SK-N-SH treated with all-trans-retinoic acid at 6 μM for 48 hours (cell line): ENCODE measurements at regions not wholly inside any gene's neighbourhood (a gene's known extent, or its start where the extent isn't known, plus 50 kb on each side); places are given as distances from the start of the nearest gene placed in this dataset.

Experiments
- ATAC-seq: fragments of 200-7000 bp; cut with Tn5 transposase; 3 replicates; pipeline ENCODE4 v1.9.1; 2020; ENCODE audit warnings: mild to moderate bottlenecking, moderate library complexity
- ARNTL ChIP-seq: fragments of 450-650 bp; formaldehyde crosslinking; IDR thresholded peaks from 2 replicates; pipeline ENCODE4 v1.5.0; 2020; ENCODE audit warnings: low read depth, mild to moderate bottlenecking, moderate library complexity, borderline replicate concordance
- BACH2 ChIP-seq: fragments of 250-450 bp; sonication (Bioruptor Pico); IDR thresholded peaks from 2 replicates; pipeline ENCODE4 v1.9.0; 2021; ENCODE audit warnings: mild to moderate bottlenecking, borderline replicate concordance
- CSDC2 ChIP-seq: fragments of 250-450 bp; sonication (Bioruptor Pico); IDR thresholded peaks from 2 replicates; pipeline ENCODE4 v1.5.0; 2020; ENCODE audit warnings: mild to moderate bottlenecking, moderate library complexity
- ESRRG ChIP-seq: fragments of 250-450 bp; sonication (Bioruptor Pico); IDR thresholded peaks from 2 replicates; pipeline ENCODE4 v1.6.1; 2021; ENCODE audit warnings: mild to moderate bottlenecking
- GLIS3 ChIP-seq: fragments of 250-450 bp; sonication (Bioruptor Pico); IDR thresholded peaks from 2 replicates; pipeline ENCODE4 v1.5.0; 2020; ENCODE audit warnings: mild to moderate bottlenecking, moderate library complexity
- ISL1 ChIP-seq: fragments of 250-450 bp; sonication (Bioruptor Pico); IDR thresholded peaks from 2 replicates; pipeline ENCODE4 v2.1.2; 2022; ENCODE audit warnings: mild to moderate bottlenecking, moderate library complexity
- OSR1 ChIP-seq: fragments of 250-450 bp; sonication (Bioruptor Pico); IDR thresholded peaks from 2 replicates; pipeline ENCODE4 v1.8.0; 2022; ENCODE audit warnings: moderate library complexity, mild to moderate bottlenecking, inconsistent platforms
- PATZ1 ChIP-seq: fragments of 250-450 bp; sonication (Bioruptor Pico); IDR thresholded peaks from 2 replicates; pipeline ENCODE4 v1.8.0; 2020; ENCODE audit warnings: mild to moderate bottlenecking, moderate library complexity, borderline replicate concordance
- PPARA ChIP-seq: fragments of 250-450 bp; sonication (Bioruptor Pico); IDR thresholded peaks from 2 replicates; pipeline ENCODE4 v1.5.0; 2020; ENCODE audit warnings: mild to moderate bottlenecking, borderline replicate concordance
- RARB ChIP-seq: fragments of 250-450 bp; sonication (Bioruptor Pico); IDR thresholded peaks from 2 replicates; pipeline ENCODE4 v1.8.0; 2021; ENCODE audit warnings: mild to moderate bottlenecking, moderate library complexity
- SNAI2 ChIP-seq: fragments of 250-450 bp; sonication (Bioruptor Pico); IDR thresholded peaks from 2 replicates; pipeline ENCODE4 v1.5.0; 2020; ENCODE audit warnings: mild to moderate bottlenecking, moderate library complexity
- TCF4 ChIP-seq: fragments of 250-450 bp; sonication (Bioruptor Pico); IDR thresholded peaks from 2 replicates; pipeline ENCODE4 v1.8.0; 2021; ENCODE audit warnings: mild to moderate bottlenecking, moderate library complexity, borderline replicate concordance
- TOX ChIP-seq: fragments of 250-450 bp; sonication (Bioruptor Pico); IDR thresholded peaks from 2 replicates; pipeline ENCODE4 v1.8.0; 2021; ENCODE audit warnings: mild to moderate bottlenecking, moderate library complexity, borderline replicate concordance
- TSHZ2 ChIP-seq: fragments of 250-450 bp; sonication (Bioruptor Pico); IDR thresholded peaks from 2 replicates; pipeline ENCODE4 v1.5.0; 2020; ENCODE audit warnings: mild to moderate bottlenecking, moderate library complexity
- ZC3H10 ChIP-seq: fragments of 250-450 bp; sonication (Bioruptor Pico); IDR thresholded peaks from 2 replicates; pipeline ENCODE4 v1.5.1; 2021; ENCODE audit warnings: mild to moderate bottlenecking, moderate library complexity
- ZFP3 ChIP-seq: fragments of 250-450 bp; sonication (Bioruptor Pico); IDR thresholded peaks from 2 replicates; pipeline ENCODE4 v1.5.0; 2020; ENCODE audit warnings: mild to moderate bottlenecking, moderate library complexity
- ZNF565 ChIP-seq: fragments of 450-650 bp; formaldehyde crosslinking; conservative IDR thresholded peaks from 2 replicates; pipeline ENCODE4 v1.5.0; 2020; ENCODE audit warnings: low read depth, mild to moderate bottlenecking, moderate library complexity
- ZNF70 ChIP-seq: fragments of 450-650 bp; formaldehyde crosslinking; IDR thresholded peaks from 2 replicates; pipeline ENCODE4 v1.5.0; 2020; ENCODE audit warnings: mild to moderate bottlenecking, moderate library complexity
- ZNF8 ChIP-seq: fragments of 450-650 bp; formaldehyde crosslinking; IDR thresholded peaks from 2 replicates; pipeline ENCODE4 v1.5.0; 2020; ENCODE audit warnings: mild to moderate bottlenecking, moderate library complexity
- TF ChIP-seq, protein P1 (sequence below): fragments of 250-450 bp; sonication (Bioruptor Pico); IDR thresholded peaks from 2 replicates; pipeline ENCODE4 v1.5.1; 2020; ENCODE audit warnings: low read depth, mild to moderate bottlenecking, moderate library complexity
- TF ChIP-seq, protein P2 (sequence below): fragments of 250-450 bp; sonication (Bioruptor Pico); IDR thresholded peaks from 2 replicates; pipeline ENCODE4 v1.8.0; 2021; ENCODE audit warnings: low read depth, mild to moderate bottlenecking, moderate library complexity, borderline replicate concordance
- TF ChIP-seq, protein P3 (sequence below): fragments of 250-450 bp; sonication (Bioruptor Pico); IDR thresholded peaks from 2 replicates; pipeline ENCODE4 v1.5.1; 2021; ENCODE audit warnings: mild to moderate bottlenecking, moderate library complexity

GRCh38 chr3:632571-633170, 436.1 kb downstream of the CHL1 start (continued):
- TF ChIP-seq PATZ1 (CRISPR knock-in tag) (no peak), ESRRG (CRISPR knock-in tag) (no peak), PPARA (no peak), RARB (CRISPR knock-in tag) (no peak), ISL1 (no peak)
- TF ChIP-seq, protein P1, sequence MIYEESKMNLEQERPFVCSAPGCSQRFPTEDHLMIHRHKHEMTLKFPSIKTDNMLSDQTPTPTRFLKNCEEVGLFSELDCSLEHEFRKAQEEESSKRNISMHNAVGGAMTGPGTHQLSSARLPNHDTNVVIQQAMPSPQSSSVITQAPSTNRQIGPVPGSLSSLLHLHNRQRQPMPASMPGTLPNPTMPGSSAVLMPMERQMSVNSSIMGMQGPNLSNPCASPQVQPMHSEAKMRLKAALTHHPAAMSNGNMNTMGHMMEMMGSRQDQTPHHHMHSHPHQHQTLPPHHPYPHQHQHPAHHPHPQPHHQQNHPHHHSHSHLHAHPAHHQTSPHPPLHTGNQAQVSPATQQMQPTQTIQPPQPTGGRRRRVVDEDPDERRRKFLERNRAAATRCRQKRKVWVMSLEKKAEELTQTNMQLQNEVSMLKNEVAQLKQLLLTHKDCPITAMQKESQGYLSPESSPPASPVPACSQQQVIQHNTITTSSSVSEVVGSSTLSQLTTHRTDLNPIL (CRISPR knock-in tag) = no peak
- TF ChIP-seq, all 23 proteins: peak for 0

DNA sequence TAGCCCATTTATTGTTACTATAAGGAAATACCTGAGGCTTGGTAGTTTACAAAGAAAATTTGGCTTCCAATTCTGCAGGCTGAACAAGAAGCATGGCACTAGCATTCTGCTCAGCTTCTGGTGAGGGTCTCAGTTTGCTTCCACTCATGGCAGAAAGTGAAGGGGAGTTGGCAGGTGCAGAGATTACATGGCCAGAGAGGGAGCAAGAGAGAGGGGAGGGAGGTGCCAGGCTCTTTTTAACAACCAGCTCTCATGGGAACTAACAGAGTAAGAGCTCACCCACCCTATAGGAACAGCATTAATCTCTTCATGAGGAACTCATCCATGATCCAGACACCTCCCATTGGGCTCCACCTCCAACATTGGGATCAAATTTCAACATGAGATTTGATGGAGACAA, 437.9 kb downstream of the CHL1 start:
- TF ChIP-seq TCF4 (CRISPR knock-in tag) (no peak), ARNTL (CRISPR knock-in tag) (no peak), ESRRG (CRISPR knock-in tag) (no peak), RARB (CRISPR knock-in tag) (no peak), TSHZ2 (CRISPR knock-in tag) (no peak), ZNF8 (CRISPR knock-in tag) (no peak), ZNF70 (CRISPR knock-in tag) (no peak), ZNF565 (CRISPR knock-in tag) (no peak), ZFP3 (CRISPR knock-in tag) (no peak), GLIS3 (CRISPR knock-in tag) (no peak), BACH2 (no peak), OSR1 (CRISPR knock-in tag) (no peak), TOX (CRISPR knock-in tag) (no peak), ZC3H10 (no peak), CSDC2 (CRISPR knock-in tag) (no peak)
- TF ChIP-seq, protein P2, sequence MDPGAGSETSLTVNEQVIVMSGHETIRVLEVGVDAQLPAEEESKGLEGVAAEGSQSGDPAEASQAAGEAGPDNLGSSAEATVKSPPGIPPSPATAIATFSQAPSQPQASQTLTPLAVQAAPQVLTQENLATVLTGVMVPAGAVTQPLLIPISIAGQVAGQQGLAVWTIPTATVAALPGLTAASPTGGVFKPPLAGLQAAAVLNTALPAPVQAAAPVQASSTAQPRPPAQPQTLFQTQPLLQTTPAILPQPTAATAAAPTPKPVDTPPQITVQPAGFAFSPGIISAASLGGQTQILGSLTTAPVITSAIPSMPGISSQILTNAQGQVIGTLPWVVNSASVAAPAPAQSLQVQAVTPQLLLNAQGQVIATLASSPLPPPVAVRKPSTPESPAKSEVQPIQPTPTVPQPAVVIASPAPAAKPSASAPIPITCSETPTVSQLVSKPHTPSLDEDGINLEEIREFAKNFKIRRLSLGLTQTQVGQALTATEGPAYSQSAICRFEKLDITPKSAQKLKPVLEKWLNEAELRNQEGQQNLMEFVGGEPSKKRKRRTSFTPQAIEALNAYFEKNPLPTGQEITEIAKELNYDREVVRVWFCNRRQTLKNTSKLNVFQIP (CRISPR knock-in tag) = no peak
- TF ChIP-seq, protein P3, sequence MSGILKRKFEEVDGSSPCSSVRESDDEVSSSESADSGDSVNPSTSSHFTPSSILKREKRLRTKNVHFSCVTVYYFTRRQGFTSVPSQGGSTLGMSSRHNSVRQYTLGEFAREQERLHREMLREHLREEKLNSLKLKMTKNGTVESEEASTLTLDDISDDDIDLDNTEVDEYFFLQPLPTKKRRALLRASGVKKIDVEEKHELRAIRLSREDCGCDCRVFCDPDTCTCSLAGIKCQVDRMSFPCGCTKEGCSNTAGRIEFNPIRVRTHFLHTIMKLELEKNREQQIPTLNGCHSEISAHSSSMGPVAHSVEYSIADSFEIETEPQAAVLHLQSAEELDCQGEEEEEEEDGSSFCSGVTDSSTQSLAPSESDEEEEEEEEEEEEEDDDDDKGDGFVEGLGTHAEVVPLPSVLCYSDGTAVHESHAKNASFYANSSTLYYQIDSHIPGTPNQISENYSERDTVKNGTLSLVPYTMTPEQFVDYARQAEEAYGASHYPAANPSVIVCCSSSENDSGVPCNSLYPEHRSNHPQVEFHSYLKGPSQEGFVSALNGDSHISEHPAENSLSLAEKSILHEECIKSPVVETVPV (CRISPR knock-in tag) = no peak
- no peak for ATAC-seq

- no peak for ATAC-seq
- TF ChIP-seq, protein P1 (CRISPR knock-in tag) = no peak
- no peak for TF ChIP-seq PPARA
- TF ChIP-seq SNAI2 (CRISPR knock-in tag) = no peak
- TF ChIP-seq OSR1 (CRISPR knock-in tag) = no peak
- TF ChIP-seq ISL1 = no peak
- no peak for TF ChIP-seq TSHZ2 (CRISPR knock-in tag)
- no peak for TF ChIP-seq ZC3H10
- TF ChIP-seq, protein P2 (CRISPR knock-in tag) = no peak
Observed at GRCh38 chr3:635393-635792, 438.8 kb downstream of the CHL1 start.
